Ishikawa (cell line): ENCODE measurements at regions not wholly inside any gene's neighbourhood (a gene's known extent, or its start where the extent isn't known, plus 50 kb on each side); places are given as distances from the start of the nearest gene placed in this dataset.

ENCODE experiments used
- CEBPB ChIP-seq: IDR thresholded peaks from 2 replicates; pipeline ENCODE4 v1.6.1; 2012
- CREB1 ChIP-seq: IDR thresholded peaks from 2 replicates; pipeline ENCODE4 v1.6.1; 2012; ENCODE audit warnings: low read depth
- EGR1 ChIP-seq: IDR thresholded peaks from 2 replicates; pipeline ENCODE4 v1.6.1; 2012
- EP300 ChIP-seq: IDR thresholded peaks from 2 replicates; pipeline ENCODE4 v1.6.1; 2012; ENCODE audit warnings: borderline replicate concordance
- FOXM1 ChIP-seq: IDR thresholded peaks from 2 replicates; pipeline ENCODE4 v1.6.1; 2012; ENCODE audit warnings: low read depth, borderline replicate concordance
- MAX ChIP-seq: IDR thresholded peaks from 2 replicates; pipeline ENCODE4 v1.6.1; 2012
- NFIC ChIP-seq: IDR thresholded peaks from 2 replicates; pipeline ENCODE4 v1.6.1; 2012
- RAD21 ChIP-seq: IDR thresholded peaks from 2 replicates; pipeline ENCODE4 v1.6.1; 2012; ENCODE audit warnings: low read depth
- REST ChIP-seq: IDR thresholded peaks from 2 replicates; pipeline ENCODE4 v1.6.1; 2012; ENCODE audit warnings: low read depth, mild to moderate bottlenecking
- TAF1 ChIP-seq: IDR thresholded peaks from 2 replicates; pipeline ENCODE4 v1.6.1; 2012; ENCODE audit warnings: low read depth, mild to moderate bottlenecking
- TCF12 ChIP-seq: IDR thresholded peaks from 2 replicates; pipeline ENCODE4 v1.6.1; 2012; ENCODE audit warnings: low read depth
- TEAD4 ChIP-seq: IDR thresholded peaks from 2 replicates; pipeline ENCODE4 v1.6.1; 2012
- USF1 ChIP-seq: IDR thresholded peaks from 2 replicates; pipeline ENCODE4 v1.6.1; 2012
- YY1 ChIP-seq: IDR thresholded peaks from 2 replicates; pipeline ENCODE4 v1.6.1; 2012; ENCODE audit warnings: low read depth
- ZBTB7A ChIP-seq: IDR thresholded peaks from 2 replicates; pipeline ENCODE4 v1.6.1; 2012; ENCODE audit warnings: low read depth

GRCh38 chr14:42499137-42499536 is 892.5 kb downstream of the LRFN5 start:
- TF ChIP-seq MAX: no peak
- TF ChIP-seq TEAD4: no peak
- no peak for TF ChIP-seq NFIC
- no peak for TF ChIP-seq TCF12
- no peak for TF ChIP-seq CEBPB
- no peak for TF ChIP-seq REST
- no peak for TF ChIP-seq YY1
- no peak for TF ChIP-seq USF1
- no peak for TF ChIP-seq ZBTB7A
- no peak for TF ChIP-seq RAD21
- no peak for TF ChIP-seq FOXM1
- no peak for TF ChIP-seq EP300
- no peak for TF ChIP-seq EGR1
- TF ChIP-seq TAF1: no peak
- no peak for TF ChIP-seq CREB1

GRCh38 chr14:42490536-42490935 is 883.9 kb downstream of the LRFN5 start:
- TF ChIP-seq YY1: no peak
- TF ChIP-seq MAX: no peak
- no peak for TF ChIP-seq USF1
- no peak for TF ChIP-seq REST
- TF ChIP-seq ZBTB7A: no peak
- no peak for TF ChIP-seq FOXM1
- TF ChIP-seq TCF12: no peak
- TF ChIP-seq CEBPB: no peak
- no peak for TF ChIP-seq RAD21
- no peak for TF ChIP-seq NFIC
- no peak for TF ChIP-seq CREB1
- TF ChIP-seq EP300: no peak
- TF ChIP-seq EGR1: no peak
- TF ChIP-seq TAF1: no peak
- no peak for TF ChIP-seq TEAD4

- TF ChIP-seq RAD21: no peak
- TF ChIP-seq MAX: no peak
- TF ChIP-seq TAF1: no peak
- no peak for TF ChIP-seq CEBPB
These were observed 882.3 kb downstream of the LRFN5 start for GRCh38 chr14:42488965-42489364.

GRCh38 chr14:42480255-42480654 is 873.6 kb downstream of the LRFN5 start:
- TF ChIP-seq RAD21: no peak
- TF ChIP-seq EP300: no peak
- no peak for TF ChIP-seq TAF1
- no peak for TF ChIP-seq CREB1
- TF ChIP-seq TEAD4: no peak
- TF ChIP-seq FOXM1: no peak
- no peak for TF ChIP-seq MAX
- TF ChIP-seq ZBTB7A: no peak
- no peak for TF ChIP-seq YY1
- no peak for TF ChIP-seq TCF12
- TF ChIP-seq EGR1: no peak
- no peak for TF ChIP-seq NFIC
- no peak for TF ChIP-seq REST
- no peak for TF ChIP-seq CEBPB
- TF ChIP-seq USF1: no peak
